ENCODE measurements at regions not wholly inside any gene's neighbourhood (a gene's known extent, or its start where the extent isn't known, plus 50 kb on each side); places are given as distances from the start of the nearest gene placed in this dataset.

DNA sequence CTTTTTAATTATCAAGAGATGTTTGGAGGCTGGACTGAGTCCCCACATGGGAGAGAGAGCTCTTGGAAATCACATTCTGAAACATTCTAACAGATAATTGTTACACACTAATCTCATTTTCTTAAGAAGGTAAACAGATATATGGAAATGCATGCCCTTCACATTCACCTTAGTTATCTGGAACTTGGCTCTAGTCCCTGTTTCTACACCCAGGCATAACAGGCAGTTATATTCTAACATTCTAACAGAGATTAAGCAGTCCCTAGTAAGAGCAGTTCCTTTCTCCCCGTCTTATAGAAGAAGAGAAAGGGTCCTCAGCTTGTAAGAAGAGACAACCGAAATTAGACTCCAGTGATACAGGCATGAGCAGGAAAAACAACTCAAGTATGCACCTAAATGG, 385.4 kb downstream of the SOX11 start:
- TF ChIP-seq CTCF (IDR thresholded peaks at IDR 0.05): no peak
- TF ChIP-seq EZH2 (IDR thresholded peaks at IDR 0.05): no peak
- TF ChIP-seq EZH2phosphoT487 (IDR thresholded peaks at IDR 0.05): no peak

Data from neural progenitor cell (in vitro differentiated cells).